ENCODE measurements at regions not wholly inside any gene's neighbourhood (a gene's known extent, or its start where the extent isn't known, plus 50 kb on each side); places are given as distances from the start of the nearest gene placed in this dataset.

GRCh38 chr2:126770466-126770865 lies 114.5 kb downstream of the GYPC start:
- no peak for DNase-seq (ENCODE audit: insufficient read length, low spot score, missing footprints)
- H3K4me2 ChIP-seq (ENCODE audit: insufficient read depth, low read length) = no peak overlapping the region
- no peak for TF ChIP-seq CTCF (IDR thresholded peaks at IDR 0.05; ENCODE audit: extremely low read depth, low read depth, low read length)
- no peak overlapping the region for H3K27ac ChIP-seq (ENCODE audit: low read depth, low read length)
- no peaks in the 10 kb centered on the region for H3K36me3 ChIP-seq (ENCODE audit: insufficient read depth, low read length)
- no peaks in the 10 kb centered on the region for H3K79me2 ChIP-seq (ENCODE audit: insufficient read depth, low read length)
- H4K20me1 ChIP-seq (ENCODE audit: insufficient read depth, low read length) = no peaks in the 10 kb centered on the region
- H3K4me1 ChIP-seq (ENCODE audit: insufficient read depth, low read length) = no peaks in the 10 kb centered on the region
- H3K9me3 ChIP-seq (ENCODE audit: low read depth, low read length) = no peaks in the 10 kb centered on the region
- H2AFZ ChIP-seq (ENCODE audit: low read length) = no peak overlapping the region
- no peak overlapping the region for H3K4me3 ChIP-seq (ENCODE audit: insufficient read depth, low read length)
- H3K27me3 ChIP-seq (ENCODE audit: insufficient read depth, low read length) = peaks cover 5% of the 10 kb centered on the region

- Histone ChIP-seq H3K4me2 (ENCODE audit: insufficient read depth, low read length) (no peak overlapping the region), H3K27me3 (ENCODE audit: insufficient read depth, low read length) (peaks cover 7% of the 10 kb centered on the region)
- TF ChIP-seq CTCF (IDR thresholded peaks at IDR 0.05; ENCODE audit: extremely low read depth, low read depth, low read length) = no peak
Observed at GRCh38 chr2:126771094-126771493, 115.1 kb downstream of the GYPC start.

GRCh38 chr2:126771501-126772195 lies 115.7 kb downstream of the GYPC start:
- H3K4me3 ChIP-seq (ENCODE audit: insufficient read depth, low read length) = no peak overlapping the region
- no peak overlapping the region for H3K27ac ChIP-seq (ENCODE audit: low read depth, low read length)
- H3K36me3 ChIP-seq (ENCODE audit: insufficient read depth, low read length) = no peaks in the 10 kb centered on the region
- no peaks in the 10 kb centered on the region for H3K79me2 ChIP-seq (ENCODE audit: insufficient read depth, low read length)
- no peak for TF ChIP-seq CTCF (IDR thresholded peaks at IDR 0.05; ENCODE audit: extremely low read depth, low read depth, low read length)
- DNase-seq (ENCODE audit: insufficient read length, low spot score, missing footprints) = no peak
- no peaks in the 10 kb centered on the region for H3K9me3 ChIP-seq (ENCODE audit: low read depth, low read length)
- H3K4me2 ChIP-seq (ENCODE audit: insufficient read depth, low read length) = no peak overlapping the region
- H3K27me3 ChIP-seq (ENCODE audit: insufficient read depth, low read length) = peaks cover 10% of the 10 kb centered on the region
- H4K20me1 ChIP-seq (ENCODE audit: insufficient read depth, low read length) = no peaks in the 10 kb centered on the region
- no peaks in the 10 kb centered on the region for H3K4me1 ChIP-seq (ENCODE audit: insufficient read depth, low read length)
- no peak overlapping the region for H2AFZ ChIP-seq (ENCODE audit: low read length)

More at GRCh38 chr2:126771094-126771493, 115.1 kb downstream of the GYPC start:
- no peak overlapping the region for H3K4me3 ChIP-seq (ENCODE audit: insufficient read depth, low read length)
- no peak for DNase-seq (ENCODE audit: insufficient read length, low spot score, missing footprints)
- no peaks in the 10 kb centered on the region for H4K20me1 ChIP-seq (ENCODE audit: insufficient read depth, low read length)
- H3K27ac ChIP-seq (ENCODE audit: low read depth, low read length) = no peak overlapping the region
- no peaks in the 10 kb centered on the region for H3K79me2 ChIP-seq (ENCODE audit: insufficient read depth, low read length)
- H3K9me3 ChIP-seq (ENCODE audit: low read depth, low read length) = no peaks in the 10 kb centered on the region
- H2AFZ ChIP-seq (ENCODE audit: low read length) = no peak overlapping the region
- H3K4me1 ChIP-seq (ENCODE audit: insufficient read depth, low read length) = no peaks in the 10 kb centered on the region
- H3K36me3 ChIP-seq (ENCODE audit: insufficient read depth, low read length) = no peaks in the 10 kb centered on the region

- Histone ChIP-seq H3K4me2 (ENCODE audit: insufficient read depth, low read length) (no peak overlapping the region), H3K4me1 (ENCODE audit: insufficient read depth, low read length) (peaks cover 7% of the 10 kb centered on the region), H3K36me3 (ENCODE audit: insufficient read depth, low read length) (no peaks in the 10 kb centered on the region), H3K27me3 (ENCODE audit: insufficient read depth, low read length) (peaks cover 15% of the 10 kb centered on the region), H3K27ac (ENCODE audit: low read depth, low read length) (no peak overlapping the region), H4K20me1 (ENCODE audit: insufficient read depth, low read length) (no peaks in the 10 kb centered on the region), H2AFZ (ENCODE audit: low read length) (no peak overlapping the region), H3K9me3 (ENCODE audit: low read depth, low read length) (no peaks in the 10 kb centered on the region), H3K4me3 (ENCODE audit: insufficient read depth, low read length) (no peak overlapping the region), H3K79me2 (ENCODE audit: insufficient read depth, low read length) (no peaks in the 10 kb centered on the region)
- DNase-seq (ENCODE audit: insufficient read length, low spot score, missing footprints) = no peak
- no peak for TF ChIP-seq CTCF (IDR thresholded peaks at IDR 0.05; ENCODE audit: extremely low read depth, low read depth, low read length)
Observed at GRCh38 chr2:126774290-126774689, 118.3 kb downstream of the GYPC start.

Measured in osteoblast (primary cell).